ENCODE measurements at regions not wholly inside any gene's neighbourhood (a gene's known extent, or its start where the extent isn't known, plus 50 kb on each side); places are given as distances from the start of the nearest gene placed in this dataset.
A peak's percentile ranks its signal among the peaks of the same experiment; 100 is the strongest.
"Not testable (repeated sequence)": the region's sequence is repeated elsewhere in the genome, so short reads cannot be mapped to it uniquely, and the experiment has no call there.

GRCh38 chr11:89545691-89546090 is 54.5 kb upstream of the NOX4 start:
- H3K4me3 ChIP-seq (ENCODE audit: low read depth, low read length), result no peak overlapping the region
- no peak for DNase-seq (ENCODE audit: low read depth)

- not testable (repeated sequence) for DNase-seq (ENCODE audit: low read depth); H3K4me3 ChIP-seq (ENCODE audit: low read depth, low read length)
Observed at GRCh38 chr11:89555781-89556180, 64.6 kb upstream of the NOX4 start.

GRCh38 chr11:89556731-89557707 is 65.8 kb upstream of the NOX4 start:
- DNase-seq (ENCODE audit: low read depth); H3K4me3 ChIP-seq (ENCODE audit: low read depth, low read length): not testable (repeated sequence)

GRCh38 chr11:89560598-89560997 is 69.4 kb upstream of the NOX4 start:
- H3K4me3 ChIP-seq (ENCODE audit: low read depth, low read length); DNase-seq (ENCODE audit: low read depth): not testable (repeated sequence)

GRCh38 chr11:89562731-89563130 is 71.6 kb upstream of the NOX4 start:
- not testable (repeated sequence) for DNase-seq (ENCODE audit: low read depth); H3K4me3 ChIP-seq (ENCODE audit: low read depth, low read length)

- DNase-seq (ENCODE audit: low read depth), result no peak
- H3K4me3 ChIP-seq (ENCODE audit: low read depth, low read length), result no peak overlapping the region
Observed at GRCh38 chr11:89566972-89567371, 75.8 kb upstream of the NOX4 start.

GRCh38 chr11:89569387-89569786 is 78.2 kb upstream of the NOX4 start:
- not testable (repeated sequence) for H3K4me3 ChIP-seq (ENCODE audit: low read depth, low read length); DNase-seq (ENCODE audit: low read depth)

- not testable (repeated sequence) for DNase-seq (ENCODE audit: low read depth); H3K4me3 ChIP-seq (ENCODE audit: low read depth, low read length)
Observed at GRCh38 chr11:89571706-89572105, 80.5 kb upstream of the NOX4 start.

- H3K4me3 ChIP-seq (ENCODE audit: low read depth, low read length); DNase-seq (ENCODE audit: low read depth): not testable (repeated sequence)
Observed at GRCh38 chr11:89575846-89576245, 84.7 kb upstream of the NOX4 start.

GRCh38 chr11:89577428-89577827 is 86.3 kb upstream of the NOX4 start:
- not testable (repeated sequence) for H3K4me3 ChIP-seq (ENCODE audit: low read depth, low read length); DNase-seq (ENCODE audit: low read depth)

GRCh38 chr11:89583580-89583979 is 92.4 kb upstream of the NOX4 start:
- no peak overlapping the region for H3K4me3 ChIP-seq (ENCODE audit: low read depth, low read length)
- DNase-seq (ENCODE audit: low read depth), result no peak

- not testable (repeated sequence) for DNase-seq (ENCODE audit: low read depth); H3K4me3 ChIP-seq (ENCODE audit: low read depth, low read length)
Observed at GRCh38 chr11:89585046-89585445, 93.9 kb upstream of the NOX4 start.

GRCh38 chr11:89585471-89585870 is 94.3 kb upstream of the NOX4 start:
- H3K4me3 ChIP-seq (ENCODE audit: low read depth, low read length); DNase-seq (ENCODE audit: low read depth): not testable (repeated sequence)

GRCh38 chr11:89589413-89589812 is 98.2 kb upstream of the NOX4 start:
- H3K4me3 ChIP-seq (ENCODE audit: low read depth, low read length); DNase-seq (ENCODE audit: low read depth): not testable (repeated sequence)

GRCh38 chr11:89590008-89590632 is 98.9 kb upstream of the NOX4 start:
- H3K4me3 ChIP-seq (ENCODE audit: low read depth, low read length); DNase-seq (ENCODE audit: low read depth): not testable (repeated sequence)

GRCh38 chr11:89601263-89601662 is 108.8 kb upstream of the TRIM77 start:
- peak; percentile 77 for DNase-seq (ENCODE audit: low read depth)
- H3K4me3 ChIP-seq (ENCODE audit: low read depth, low read length), result not testable (repeated sequence)

GRCh38 chr11:89604281-89604680 is 105.8 kb upstream of the TRIM77 start:
- DNase-seq (ENCODE audit: low read depth), result no peak
- no peak overlapping the region for H3K4me3 ChIP-seq (ENCODE audit: low read depth, low read length)

- H3K4me3 ChIP-seq (ENCODE audit: low read depth, low read length), result not testable (repeated sequence)
- DNase-seq (ENCODE audit: low read depth), result peak; percentile 57
Observed at GRCh38 chr11:89606845-89607244, 103.3 kb upstream of the TRIM77 start.

- not testable (repeated sequence) for H3K4me3 ChIP-seq (ENCODE audit: low read depth, low read length); DNase-seq (ENCODE audit: low read depth)
Observed at GRCh38 chr11:89607497-89607896, 102.6 kb upstream of the TRIM77 start.

- no peak for DNase-seq (ENCODE audit: low read depth)
- H3K4me3 ChIP-seq (ENCODE audit: low read depth, low read length), result no peak overlapping the region
Observed at GRCh38 chr11:89608234-89608966, 101.7 kb upstream of the TRIM77 start.

All from skeletal muscle cell (primary cell).